ENCODE measurements at regions not wholly inside any gene's neighbourhood (a gene's known extent, or its start where the extent isn't known, plus 50 kb on each side); places are given as distances from the start of the nearest gene placed in this dataset.

- Histone ChIP-seq H3K27me3 (no peaks in the 10 kb centered on the region), H3K27ac (no peak overlapping the region), H3K36me3 (replicated peaks in 1 of 2; ENCODE audit: insufficient read depth in 1 of 2, low read depth in 2 of 2) (no peaks in the 10 kb centered on the region), H3K4me3 (no peak overlapping the region), H3K4me1 (no peaks in the 10 kb centered on the region), H3K9me3 (no peaks in the 10 kb centered on the region)
- no peak for DNase-seq
- WGBS, 2 donors, result 53 to 92% methylated on average over 2 to 19 of the region's 19 CpGs
- TF ChIP-seq CTCF (IDR thresholded peaks at IDR 0.05), result no peak
- TF ChIP-seq POLR2A (IDR thresholded peaks at IDR 0.05), result no peak
- intact Hi-C loops (cut with DNase I), result no loop called here
- ATAC-seq, result no peak
Measured at GRCh38 chr5:2591777-2592453, 159.6 kb downstream of the IRX2 start.

GRCh38 chr5:2588850-2589501 is 162.5 kb downstream of the IRX2 start:
- no peak for TF ChIP-seq POLR2A (IDR thresholded peaks at IDR 0.05)
- no peak for TF ChIP-seq CTCF (IDR thresholded peaks at IDR 0.05)
- H3K27me3 ChIP-seq, result no peaks in the 10 kb centered on the region
- H3K27ac ChIP-seq, result no peak overlapping the region
- no peak overlapping the region for H3K4me3 ChIP-seq
- WGBS, 2 donors, result 60 to 63% methylated on average over 9 of the region's 9 CpGs
- no peaks in the 10 kb centered on the region for H3K4me1 ChIP-seq
- no peak for ATAC-seq
- intact Hi-C loops (cut with DNase I), result no loop called here
- no peak for DNase-seq
- no peaks in the 10 kb centered on the region for H3K36me3 ChIP-seq (replicated peaks in 1 of 2; ENCODE audit: insufficient read depth in 1 of 2, low read depth in 2 of 2)
- H3K9me3 ChIP-seq, result no peaks in the 10 kb centered on the region

- no peak for ATAC-seq
- Histone ChIP-seq H3K36me3 (replicated peaks in 1 of 2; ENCODE audit: insufficient read depth in 1 of 2, low read depth in 2 of 2) (no peaks in the 10 kb centered on the region), H3K9me3 (no peaks in the 10 kb centered on the region), H3K4me1 (no peaks in the 10 kb centered on the region), H3K4me3 (no peak overlapping the region), H3K27ac (no peak overlapping the region), H3K27me3 (no peaks in the 10 kb centered on the region)
- TF ChIP-seq CTCF (IDR thresholded peaks at IDR 0.05), result no peak
- TF ChIP-seq POLR2A (IDR thresholded peaks at IDR 0.05), result no peak
- no peak for DNase-seq
- WGBS, 2 donors, result 68 to 72% methylated on average over 12 to 15 of the region's 15 CpGs
- intact Hi-C loops (cut with DNase I), result no loop called here
Measured at GRCh38 chr5:2587189-2588031, 164.1 kb downstream of the IRX2 start.

- 70 to 79% methylated on average over 9 of the region's 9 CpGs for WGBS, 2 donors
- Histone ChIP-seq H3K36me3 (replicated peaks in 1 of 2; ENCODE audit: insufficient read depth in 1 of 2, low read depth in 2 of 2) (no peaks in the 10 kb centered on the region), H3K4me1 (no peaks in the 10 kb centered on the region), H3K27me3 (no peaks in the 10 kb centered on the region), H3K9me3 (no peaks in the 10 kb centered on the region), H3K4me3 (no peak overlapping the region), H3K27ac (no peak overlapping the region)
- DNase-seq (no peak), ATAC-seq (no peak)
- TF ChIP-seq POLR2A (IDR thresholded peaks at IDR 0.05) (no peak), CTCF (IDR thresholded peaks at IDR 0.05) (no peak)
- intact Hi-C loops (cut with DNase I), result no loop called here
Measured at GRCh38 chr5:2586016-2586715, 165.3 kb downstream of the IRX2 start.

All from body of pancreas (tissue), 4 donors.